Astrocyte (in vitro differentiated cells and primary cell): ENCODE measurements at regions not wholly inside any gene's neighbourhood (a gene's known extent, or its start where the extent isn't known, plus 50 kb on each side); places are given as distances from the start of the nearest gene placed in this dataset.

Source experiments
- DNase-seq: peaks from one replicate; pipeline ENCODE4 v3.0.0-alpha.2; 2010; ENCODE audit warnings: low read depth
- FAIRE-seq: peaks from 2 replicates; lab custom pipeline; 2011; peaks lifted over from hg19 to GRCh38; lab: Jason Lieb, UNC
- H2AFZ ChIP-seq: 2 replicates; pipeline ENCODE4 v1.6.0; 2012; ENCODE audit warnings: low read depth, low read length, inconsistent platforms
- H3K27ac ChIP-seq: 2 replicates; pipeline ENCODE4 v1.5.1; 2011; ENCODE audit warnings: low read depth, low read length, inconsistent platforms
- H3K27me3 ChIP-seq: 2 replicates; pipeline ENCODE4 v1.6.0; 2011; ENCODE audit warnings: low read length, inconsistent platforms; ENCODE audit not compliant: insufficient read depth
- H3K36me3 ChIP-seq: 2 replicates; pipeline ENCODE4 v1.5.1; 2011; ENCODE audit warnings: low read length, inconsistent platforms; ENCODE audit not compliant: insufficient read depth
- H3K4me1 ChIP-seq: 2 replicates; pipeline ENCODE4 v1.5.1; 2011; ENCODE audit warnings: low read length, inconsistent platforms; ENCODE audit not compliant: insufficient read depth
- H3K4me2 ChIP-seq: 2 replicates; pipeline ENCODE4 v1.6.0; 2012; ENCODE audit warnings: low read length, inconsistent platforms
- H3K4me3 ChIP-seq: 2 replicates; pipeline ENCODE4 v1.5.1; 2011; ENCODE audit warnings: low read depth, mild to moderate bottlenecking, low read length, inconsistent platforms; ENCODE audit not compliant: insufficient read depth
- H3K79me2 ChIP-seq: 2 replicates; pipeline ENCODE4 v1.6.0; 2012; ENCODE audit warnings: mild to moderate bottlenecking, low read length, inconsistent platforms; ENCODE audit not compliant: insufficient read depth
- H3K9ac ChIP-seq: 2 replicates; pipeline ENCODE4 v1.6.0; 2012; ENCODE audit warnings: mild to moderate bottlenecking, low read length, inconsistent platforms
- H3K9me3 ChIP-seq: 2 replicates; pipeline ENCODE4 v1.5.1; 2012; ENCODE audit warnings: low read depth, mild to moderate bottlenecking, low read length, inconsistent platforms; ENCODE audit not compliant: insufficient read depth
- H4K20me1 ChIP-seq: 2 replicates; pipeline ENCODE4 v1.6.0; 2012; ENCODE audit warnings: low read length, inconsistent platforms; ENCODE audit not compliant: insufficient read depth
- H3K27ac Mint-ChIP-seq: one replicate; pipeline ENCODE4 v1.8.0; 2021; ENCODE audit warnings: mild to moderate bottlenecking, mixed read lengths; ENCODE audit not compliant: unreplicated experiment
- H3K27me3 Mint-ChIP-seq: one replicate; pipeline ENCODE4 v1.8.0; 2021; ENCODE audit warnings: low read depth, mixed read lengths; ENCODE audit not compliant: unreplicated experiment
- H3K36me3 Mint-ChIP-seq: one replicate; pipeline ENCODE4 v1.8.0; 2021; ENCODE audit warnings: low read depth, mixed read lengths; ENCODE audit not compliant: unreplicated experiment
- H3K4me1 Mint-ChIP-seq: one replicate; pipeline ENCODE4 v1.8.0; 2021; ENCODE audit warnings: low read depth, mixed read lengths; ENCODE audit not compliant: unreplicated experiment
- H3K4me3 Mint-ChIP-seq: one replicate; pipeline ENCODE4 v1.8.0; 2021; ENCODE audit warnings: mild to moderate bottlenecking, moderate library complexity, mixed read lengths; ENCODE audit not compliant: unreplicated experiment
- H3K9me3 Mint-ChIP-seq: one replicate; pipeline ENCODE4 v1.8.0; 2021; ENCODE audit warnings: mild to moderate bottlenecking, mixed read lengths; ENCODE audit not compliant: unreplicated experiment
- EZH2 ChIP-seq: IDR thresholded peaks from 2 replicates; pipeline ENCODE4 v1.6.1; 2012; ENCODE audit warnings: mild to moderate bottlenecking, low read length, inconsistent platforms; ENCODE audit not compliant: insufficient read depth
- TF ChIP-seq, protein P1 (sequence below): IDR thresholded peaks from 2 replicates; pipeline ENCODE4 v1.5.1; 2011; ENCODE audit warnings: low read depth, mild to moderate bottlenecking, inconsistent platforms, low read length, moderate library complexity; ENCODE audit not compliant: insufficient read depth

DNA sequence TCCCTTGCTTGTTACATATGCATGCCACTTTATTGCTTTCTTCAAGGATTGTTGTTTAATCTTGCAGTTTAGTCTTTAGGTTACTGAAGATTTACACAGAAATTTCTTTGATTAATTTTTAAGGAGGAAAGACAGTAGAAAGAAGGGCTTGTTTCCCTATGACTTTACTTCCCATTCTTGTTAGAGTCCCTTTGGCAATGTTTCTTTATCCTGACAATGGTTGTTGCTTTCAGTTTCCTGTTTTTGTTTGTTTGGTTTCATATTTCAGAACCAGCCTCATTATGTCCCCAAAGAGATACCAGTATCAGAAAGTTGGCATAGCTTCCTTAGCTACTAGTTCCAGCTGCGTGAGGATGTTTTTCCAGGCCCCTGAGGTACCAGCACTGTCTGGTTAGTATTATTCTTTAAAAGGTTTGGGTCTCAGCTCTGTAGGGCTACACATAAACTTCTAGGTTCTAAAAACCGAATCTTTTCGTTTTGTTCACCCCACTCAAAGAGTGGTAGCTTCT lies 61.3 kb upstream of the UNC5C start:
- Histone ChIP-seq H3K4me1 (no peaks in the 10 kb centered on the region), H3K4me3 (no peak overlapping the region), H3K9ac (no peak overlapping the region), H2AFZ (no peak overlapping the region), H3K4me2 (no peak overlapping the region), H3K36me3 (no peaks in the 10 kb centered on the region), H3K27ac (no peak overlapping the region), H3K9me3 (no peaks in the 10 kb centered on the region), H4K20me1 (no peaks in the 10 kb centered on the region), H3K27me3 (no peaks in the 10 kb centered on the region), H3K79me2 (no peaks in the 10 kb centered on the region)
- TF ChIP-seq, protein P1, sequence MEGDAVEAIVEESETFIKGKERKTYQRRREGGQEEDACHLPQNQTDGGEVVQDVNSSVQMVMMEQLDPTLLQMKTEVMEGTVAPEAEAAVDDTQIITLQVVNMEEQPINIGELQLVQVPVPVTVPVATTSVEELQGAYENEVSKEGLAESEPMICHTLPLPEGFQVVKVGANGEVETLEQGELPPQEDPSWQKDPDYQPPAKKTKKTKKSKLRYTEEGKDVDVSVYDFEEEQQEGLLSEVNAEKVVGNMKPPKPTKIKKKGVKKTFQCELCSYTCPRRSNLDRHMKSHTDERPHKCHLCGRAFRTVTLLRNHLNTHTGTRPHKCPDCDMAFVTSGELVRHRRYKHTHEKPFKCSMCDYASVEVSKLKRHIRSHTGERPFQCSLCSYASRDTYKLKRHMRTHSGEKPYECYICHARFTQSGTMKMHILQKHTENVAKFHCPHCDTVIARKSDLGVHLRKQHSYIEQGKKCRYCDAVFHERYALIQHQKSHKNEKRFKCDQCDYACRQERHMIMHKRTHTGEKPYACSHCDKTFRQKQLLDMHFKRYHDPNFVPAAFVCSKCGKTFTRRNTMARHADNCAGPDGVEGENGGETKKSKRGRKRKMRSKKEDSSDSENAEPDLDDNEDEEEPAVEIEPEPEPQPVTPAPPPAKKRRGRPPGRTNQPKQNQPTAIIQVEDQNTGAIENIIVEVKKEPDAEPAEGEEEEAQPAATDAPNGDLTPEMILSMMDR = no peak
- no peak for TF ChIP-seq EZH2
- Mint-ChIP-seq H3K27ac (no peak overlapping the region), H3K27me3 (no peaks in the 10 kb centered on the region), H3K4me1 (no peaks in the 10 kb centered on the region), H3K36me3 (no peaks in the 10 kb centered on the region), H3K9me3 (no peaks in the 10 kb centered on the region), H3K4me3 (no peak overlapping the region)
- FAIRE-seq (no peak), DNase-seq (no peak)

DNA sequence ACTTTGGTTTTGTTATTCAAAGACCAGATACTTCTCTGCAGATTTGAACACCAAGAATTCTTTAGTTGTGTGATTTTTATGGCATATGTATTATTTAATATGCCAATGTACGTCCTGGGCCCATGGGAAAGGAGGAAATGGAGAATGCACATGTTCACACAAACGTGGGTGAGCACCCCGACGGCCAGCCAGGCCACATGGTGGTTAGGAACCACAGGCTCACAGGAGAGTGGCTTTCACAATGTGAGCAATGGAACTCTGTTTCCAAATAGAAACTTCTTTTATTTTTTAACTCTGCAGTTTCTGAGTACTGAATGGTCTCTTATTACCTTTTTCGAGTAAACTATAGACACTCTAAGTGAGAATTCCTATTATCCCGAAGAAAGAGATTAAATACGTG lies 58.0 kb upstream of the UNC5C start:
- DNase-seq (no peak), FAIRE-seq (no peak)
- no peaks in the 10 kb centered on the region for H3K9me3 ChIP-seq
- H3K79me2 ChIP-seq = no peaks in the 10 kb centered on the region
- H3K27me3 Mint-ChIP-seq = peaks cover 3% of the 10 kb centered on the region
- H3K36me3 ChIP-seq = no peaks in the 10 kb centered on the region
- no peaks in the 10 kb centered on the region for H3K27me3 ChIP-seq
- H2AFZ ChIP-seq = no peak overlapping the region
- H3K9me3 Mint-ChIP-seq = no peaks in the 10 kb centered on the region
- no peaks in the 10 kb centered on the region for H4K20me1 ChIP-seq
- no peak overlapping the region for H3K27ac ChIP-seq
- H3K4me3 ChIP-seq = no peak overlapping the region
- no peaks in the 10 kb centered on the region for H3K4me1 ChIP-seq
- no peak for TF ChIP-seq EZH2
- TF ChIP-seq, protein P1 = no peak
- H3K4me2 ChIP-seq = no peak overlapping the region
- H3K4me1 Mint-ChIP-seq = no peaks in the 10 kb centered on the region
- no peak overlapping the region for H3K4me3 Mint-ChIP-seq
- no peak overlapping the region for H3K9ac ChIP-seq
- no peaks in the 10 kb centered on the region for H3K36me3 Mint-ChIP-seq
- no peak overlapping the region for H3K27ac Mint-ChIP-seq

DNA sequence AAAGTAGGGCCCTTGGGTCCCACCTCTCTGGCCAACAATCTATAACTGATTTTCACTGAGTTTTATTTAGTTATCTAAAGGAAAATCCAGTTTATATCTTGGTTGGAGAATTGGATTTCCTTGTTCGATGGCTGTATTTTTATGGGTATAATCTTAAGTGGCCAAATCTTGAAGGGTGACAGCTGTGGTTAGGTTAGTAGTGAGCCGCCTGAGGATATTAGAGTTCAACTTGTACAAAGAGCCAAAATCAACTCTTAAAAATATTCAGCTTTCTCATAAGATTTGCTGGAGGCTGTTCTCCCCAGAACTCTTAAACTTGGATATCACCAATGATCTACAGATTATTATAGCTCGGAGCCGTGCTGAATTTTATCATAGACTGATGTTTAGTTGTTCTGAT lies 54.6 kb upstream of the UNC5C start:
- Histone ChIP-seq H3K27me3 (no peaks in the 10 kb centered on the region), H3K9me3 (no peaks in the 10 kb centered on the region), H3K4me1 (no peaks in the 10 kb centered on the region), H3K4me2 (no peak overlapping the region), H3K9ac (no peak overlapping the region), H3K36me3 (no peaks in the 10 kb centered on the region), H4K20me1 (no peaks in the 10 kb centered on the region), H3K79me2 (no peaks in the 10 kb centered on the region), H3K4me3 (no peak overlapping the region), H3K27ac (no peak overlapping the region), H2AFZ (no peak overlapping the region)
- Mint-ChIP-seq H3K27me3 (peaks cover 3% of the 10 kb centered on the region), H3K9me3 (no peaks in the 10 kb centered on the region), H3K4me3 (no peak overlapping the region), H3K4me1 (no peaks in the 10 kb centered on the region), H3K27ac (no peak overlapping the region), H3K36me3 (no peaks in the 10 kb centered on the region)
- FAIRE-seq = no peak
- no peak for DNase-seq
- TF ChIP-seq, protein P1 = no peak
- TF ChIP-seq EZH2 = no peak
